ENCODE measurements at regions not wholly inside any gene's neighbourhood (a gene's known extent, or its start where the extent isn't known, plus 50 kb on each side); places are given as distances from the start of the nearest gene placed in this dataset.

DNA sequence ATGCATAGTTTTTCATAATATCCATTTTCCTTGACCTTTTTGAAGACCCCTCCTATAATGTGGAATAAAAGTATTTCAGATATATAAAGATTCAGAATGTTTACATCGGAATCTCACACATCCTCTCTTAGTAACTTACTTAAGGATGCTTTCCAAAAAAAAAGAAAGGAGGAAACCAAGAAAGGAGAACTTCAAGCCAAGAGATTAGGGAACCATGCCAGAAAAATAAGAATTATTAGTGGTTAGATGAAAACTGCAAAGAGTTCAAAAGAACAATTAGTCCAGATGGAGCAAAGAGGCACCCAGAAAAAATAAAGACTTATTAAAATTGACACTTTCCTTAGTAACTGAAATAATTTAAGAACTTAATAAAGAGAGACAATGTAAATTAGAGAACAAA lies 179.2 kb downstream of the DUSP6 start:
- no peak overlapping the region for H3K4ac ChIP-seq (ENCODE audit: low read depth in 1 of 2, low read length in 2 of 2)
- H3K4me3 ChIP-seq (ENCODE audit: insufficient read depth in 1 of 2, low read depth in 1 of 2, low read length in 2 of 2): no peak overlapping the region
- H3K36me3 ChIP-seq (ENCODE audit: control insufficient read depth in 1 of 2, insufficient read depth in 2 of 2, low read depth in 1 of 2, low read length in 2 of 2): no peaks in the 10 kb centered on the region
- peaks cover 11% of the 10 kb centered on the region for H3K9me3 ChIP-seq (ENCODE audit: control insufficient read depth, low read length)
- no peak overlapping the region for H3K27ac ChIP-seq (ENCODE audit: low read length, poor library complexity, severe bottlenecking)
- no peak overlapping the region for H4K8ac ChIP-seq (ENCODE audit: low read length)
- no peak overlapping the region for H3K23ac ChIP-seq (ENCODE audit: low read length in 2 of 2)
- no peaks in the 10 kb centered on the region for H3K79me1 ChIP-seq (replicated peaks; ENCODE audit: low read length, poor library complexity, severe bottlenecking)
- no peak overlapping the region for H2BK120ac ChIP-seq (ENCODE audit: low read depth, low read length)
- H3K27me3 ChIP-seq (ENCODE audit: control insufficient read depth in 1 of 2, insufficient read depth in 1 of 2, low read length in 2 of 2): no peaks in the 10 kb centered on the region
- H2BK15ac ChIP-seq (ENCODE audit: low read depth, poor library complexity, severe bottlenecking): no peak overlapping the region
- H3K9ac ChIP-seq (ENCODE audit: low read length): no peak overlapping the region
- no CpG with 5 or more reads among the region's 1 CpG for WGBS
- no peak overlapping the region for H3K18ac ChIP-seq (ENCODE audit: low read depth in 1 of 2, low read length in 2 of 2)
- H2BK12ac ChIP-seq (ENCODE audit: low read length in 2 of 2): no peak overlapping the region
- no peaks in the 10 kb centered on the region for H3K4me1 ChIP-seq (ENCODE audit: control insufficient read depth, insufficient read depth, low read depth, low read length)
- H2BK5ac ChIP-seq (ENCODE audit: low read depth, low read length, poor library complexity, severe bottlenecking): no peak overlapping the region
- no peak overlapping the region for H2AK5ac ChIP-seq (ENCODE audit: low read length, severe bottlenecking)
- H4K91ac ChIP-seq (ENCODE audit: low read length): no peak overlapping the region
- H3K4me2 ChIP-seq (ENCODE audit: low read length, poor library complexity, severe bottlenecking): no peak overlapping the region
- no peak overlapping the region for H3K14ac ChIP-seq (ENCODE audit: low read length in 2 of 2)
- no peak overlapping the region for H2AFZ ChIP-seq (ENCODE audit: low read depth, low read length)
- no peak for DNase-seq

DNA sequence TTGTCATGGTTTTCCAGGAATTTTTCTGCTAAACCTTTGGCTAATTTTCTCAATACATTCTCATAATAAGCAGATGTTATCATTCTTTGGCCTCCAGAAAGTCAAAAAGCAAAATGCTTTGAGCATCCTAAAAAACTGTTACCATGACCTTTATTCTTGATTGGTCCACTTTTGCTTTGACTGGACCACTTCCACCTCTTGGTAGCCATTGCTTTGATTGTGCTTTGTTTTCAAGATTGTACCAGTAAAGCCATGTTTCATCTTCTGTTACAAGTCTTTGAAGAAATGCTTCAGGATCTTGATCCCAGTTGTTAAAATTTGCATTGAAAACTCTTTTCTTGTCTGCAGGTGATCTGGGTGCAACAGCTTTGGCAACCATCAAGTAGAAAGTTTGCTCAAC lies 180.1 kb downstream of the DUSP6 start:
- no peak overlapping the region for H3K14ac ChIP-seq (ENCODE audit: low read length in 2 of 2)
- no peak overlapping the region for H2AFZ ChIP-seq (ENCODE audit: low read depth, low read length)
- peaks cover 11% of the 10 kb centered on the region for H3K9me3 ChIP-seq (ENCODE audit: control insufficient read depth, low read length)
- no peak overlapping the region for H4K8ac ChIP-seq (ENCODE audit: low read length)
- H2BK15ac ChIP-seq (ENCODE audit: low read depth, poor library complexity, severe bottlenecking): no peak overlapping the region
- no peak overlapping the region for H2AK5ac ChIP-seq (ENCODE audit: low read length, severe bottlenecking)
- H2BK5ac ChIP-seq (ENCODE audit: low read depth, low read length, poor library complexity, severe bottlenecking): no peak overlapping the region
- H3K18ac ChIP-seq (ENCODE audit: low read depth in 1 of 2, low read length in 2 of 2): no peak overlapping the region
- H3K23ac ChIP-seq (ENCODE audit: low read length in 2 of 2): no peak overlapping the region
- H3K27ac ChIP-seq (ENCODE audit: low read length, poor library complexity, severe bottlenecking): no peak overlapping the region
- no peak overlapping the region for H2BK120ac ChIP-seq (ENCODE audit: low read depth, low read length)
- H2BK12ac ChIP-seq (ENCODE audit: low read length in 2 of 2): no peak overlapping the region
- H3K79me1 ChIP-seq (replicated peaks; ENCODE audit: low read length, poor library complexity, severe bottlenecking): no peaks in the 10 kb centered on the region
- no peaks in the 10 kb centered on the region for H3K4me1 ChIP-seq (ENCODE audit: control insufficient read depth, insufficient read depth, low read depth, low read length)
- H3K4ac ChIP-seq (ENCODE audit: low read depth in 1 of 2, low read length in 2 of 2): no peak overlapping the region
- no peaks in the 10 kb centered on the region for H3K27me3 ChIP-seq (ENCODE audit: control insufficient read depth in 1 of 2, insufficient read depth in 1 of 2, low read length in 2 of 2)
- H3K4me2 ChIP-seq (ENCODE audit: low read length, poor library complexity, severe bottlenecking): no peak overlapping the region
- no peaks in the 10 kb centered on the region for H3K36me3 ChIP-seq (ENCODE audit: control insufficient read depth in 1 of 2, insufficient read depth in 2 of 2, low read depth in 1 of 2, low read length in 2 of 2)
- no peak for DNase-seq
- no peak overlapping the region for H4K91ac ChIP-seq (ENCODE audit: low read length)
- no peak overlapping the region for H3K4me3 ChIP-seq (ENCODE audit: insufficient read depth in 1 of 2, low read depth in 1 of 2, low read length in 2 of 2)
- H3K9ac ChIP-seq (ENCODE audit: low read length): no peak overlapping the region

- Histone ChIP-seq H3K27me3 (ENCODE audit: control insufficient read depth in 1 of 2, insufficient read depth in 1 of 2, low read length in 2 of 2) (no peaks in the 10 kb centered on the region), H3K36me3 (ENCODE audit: control insufficient read depth in 1 of 2, insufficient read depth in 2 of 2, low read depth in 1 of 2, low read length in 2 of 2) (no peaks in the 10 kb centered on the region), H3K14ac (ENCODE audit: low read length in 2 of 2) (no peak overlapping the region), H4K8ac (ENCODE audit: low read length) (no peak overlapping the region), H2BK15ac (ENCODE audit: low read depth, poor library complexity, severe bottlenecking) (no peak overlapping the region), H2AFZ (ENCODE audit: low read depth, low read length) (no peak overlapping the region), H3K9ac (ENCODE audit: low read length) (no peak overlapping the region), H3K4me3 (ENCODE audit: insufficient read depth in 1 of 2, low read depth in 1 of 2, low read length in 2 of 2) (no peak overlapping the region), H2BK5ac (ENCODE audit: low read depth, low read length, poor library complexity, severe bottlenecking) (no peak overlapping the region), H2BK120ac (ENCODE audit: low read depth, low read length) (no peak overlapping the region), H3K18ac (ENCODE audit: low read depth in 1 of 2, low read length in 2 of 2) (no peak overlapping the region), H3K4me2 (ENCODE audit: low read length, poor library complexity, severe bottlenecking) (no peak overlapping the region), H3K4me1 (ENCODE audit: control insufficient read depth, insufficient read depth, low read depth, low read length) (no peaks in the 10 kb centered on the region), H3K23ac (ENCODE audit: low read length in 2 of 2) (no peak overlapping the region), H3K27ac (ENCODE audit: low read length, poor library complexity, severe bottlenecking) (no peak overlapping the region), H3K9me3 (ENCODE audit: control insufficient read depth, low read length) (peaks cover 11% of the 10 kb centered on the region), H4K91ac (ENCODE audit: low read length) (no peak overlapping the region), H2BK12ac (ENCODE audit: low read length in 2 of 2) (no peak overlapping the region), H3K79me1 (replicated peaks; ENCODE audit: low read length, poor library complexity, severe bottlenecking) (no peaks in the 10 kb centered on the region), H2AK5ac (ENCODE audit: low read length, severe bottlenecking) (no peak overlapping the region), H3K4ac (ENCODE audit: low read depth in 1 of 2, low read length in 2 of 2) (no peak overlapping the region)
- DNase-seq: no peak
- WGBS: 97% methylated on average over 3 of the region's 5 CpGs
Measured at GRCh38 chr12:89169321-89169720, 183.0 kb downstream of the DUSP6 start.

GRCh38 chr12:89167986-89168385 lies 184.3 kb downstream of the DUSP6 start:
- no peak overlapping the region for H2BK12ac ChIP-seq (ENCODE audit: low read length in 2 of 2)
- no peak overlapping the region for H3K23ac ChIP-seq (ENCODE audit: low read length in 2 of 2)
- no peak overlapping the region for H4K8ac ChIP-seq (ENCODE audit: low read length)
- H3K9me3 ChIP-seq (ENCODE audit: control insufficient read depth, low read length): peaks cover 11% of the 10 kb centered on the region
- H3K36me3 ChIP-seq (ENCODE audit: control insufficient read depth in 1 of 2, insufficient read depth in 2 of 2, low read depth in 1 of 2, low read length in 2 of 2): no peaks in the 10 kb centered on the region
- H3K4me3 ChIP-seq (ENCODE audit: insufficient read depth in 1 of 2, low read depth in 1 of 2, low read length in 2 of 2): no peak overlapping the region
- no peak for DNase-seq
- no peak overlapping the region for H2BK5ac ChIP-seq (ENCODE audit: low read depth, low read length, poor library complexity, severe bottlenecking)
- H3K79me1 ChIP-seq (replicated peaks; ENCODE audit: low read length, poor library complexity, severe bottlenecking): no peaks in the 10 kb centered on the region
- H3K27me3 ChIP-seq (ENCODE audit: control insufficient read depth in 1 of 2, insufficient read depth in 1 of 2, low read length in 2 of 2): no peaks in the 10 kb centered on the region
- H3K14ac ChIP-seq (ENCODE audit: low read length in 2 of 2): no peak overlapping the region
- H3K27ac ChIP-seq (ENCODE audit: low read length, poor library complexity, severe bottlenecking): no peak overlapping the region
- no peak overlapping the region for H3K4ac ChIP-seq (ENCODE audit: low read depth in 1 of 2, low read length in 2 of 2)
- no peaks in the 10 kb centered on the region for H3K4me1 ChIP-seq (ENCODE audit: control insufficient read depth, insufficient read depth, low read depth, low read length)
- H3K9ac ChIP-seq (ENCODE audit: low read length): no peak overlapping the region
- no peak overlapping the region for H3K4me2 ChIP-seq (ENCODE audit: low read length, poor library complexity, severe bottlenecking)
- H4K91ac ChIP-seq (ENCODE audit: low read length): no peak overlapping the region
- H2AK5ac ChIP-seq (ENCODE audit: low read length, severe bottlenecking): no peak overlapping the region
- no peak overlapping the region for H3K18ac ChIP-seq (ENCODE audit: low read depth in 1 of 2, low read length in 2 of 2)
- H2BK120ac ChIP-seq (ENCODE audit: low read depth, low read length): no peak overlapping the region
- no peak overlapping the region for H2BK15ac ChIP-seq (ENCODE audit: low read depth, poor library complexity, severe bottlenecking)
- 89% methylated on average over 2 of the region's 3 CpGs for WGBS
- H2AFZ ChIP-seq (ENCODE audit: low read depth, low read length): no peak overlapping the region
